ENCODE measurements at regions not wholly inside any gene's neighbourhood (a gene's known extent, or its start where the extent isn't known, plus 50 kb on each side); places are given as distances from the start of the nearest gene placed in this dataset.

- no peak for ATAC-seq
- Histone ChIP-seq H3K4me1 (no peaks in the 10 kb centered on the region), H3K36me3 (no peaks in the 10 kb centered on the region), H3K27ac (no peak overlapping the region), H3K27me3 (no peaks in the 10 kb centered on the region), H3K9me3 (peaks cover 0 to 6% (median 0%) of the 10 kb centered on the region in 3 donors), H3K4me3 (no peak overlapping the region)
- WGBS, 2 donors (ENCODE audit: low coverage in 1 of 2), result 87 to 94% methylated on average over 3 of the region's 10 CpGs
- no peak for TF ChIP-seq POLR2AphosphoS5 (IDR thresholded peaks at IDR 0.05)
- TF ChIP-seq POLR2A (IDR thresholded peaks at IDR 0.05), result no peak
- no peak for TF ChIP-seq EP300 (IDR thresholded peaks at IDR 0.05)
Observed at GRCh38 chr18:76113101-76113500, 381.9 kb downstream of the ZNF516 start.

DNA sequence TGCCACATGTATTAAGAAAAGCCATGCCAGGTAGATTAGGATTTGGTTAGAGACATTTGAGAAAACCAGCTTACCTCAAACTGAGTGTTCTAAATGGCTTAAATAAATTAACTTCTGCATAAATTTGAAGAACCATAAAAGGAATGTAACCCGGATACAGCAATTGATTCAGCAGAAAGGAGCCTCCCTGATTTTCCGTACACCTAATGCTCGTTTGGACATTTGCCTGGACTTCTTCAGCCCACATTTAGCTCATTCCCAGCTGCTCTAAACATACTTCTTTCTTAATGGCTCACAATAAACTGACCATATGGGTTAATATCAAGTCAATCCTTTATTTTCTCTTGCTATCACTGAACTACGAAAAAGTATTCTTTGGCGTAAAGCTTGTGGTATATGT is 392.4 kb downstream of the ZNF516 start:
- Histone ChIP-seq H3K4me3 (no peak overlapping the region), H3K4me1 (no peaks in the 10 kb centered on the region), H3K27ac (no peak overlapping the region), H3K36me3 (no peaks in the 10 kb centered on the region), H3K9me3 (peaks cover 0 to 17% (median 0%) of the 10 kb centered on the region in 3 donors), H3K27me3 (no peaks in the 10 kb centered on the region)
- WGBS, 2 donors (ENCODE audit: low coverage in 1 of 2), result 33 to 40% methylated on average over 5 of the region's 5 CpGs
- TF ChIP-seq POLR2AphosphoS5 (IDR thresholded peaks at IDR 0.05) (no peak), POLR2A (IDR thresholded peaks at IDR 0.05) (no peak), EP300 (IDR thresholded peaks at IDR 0.05) (no peak)
- TF ChIP-seq, protein P1, sequence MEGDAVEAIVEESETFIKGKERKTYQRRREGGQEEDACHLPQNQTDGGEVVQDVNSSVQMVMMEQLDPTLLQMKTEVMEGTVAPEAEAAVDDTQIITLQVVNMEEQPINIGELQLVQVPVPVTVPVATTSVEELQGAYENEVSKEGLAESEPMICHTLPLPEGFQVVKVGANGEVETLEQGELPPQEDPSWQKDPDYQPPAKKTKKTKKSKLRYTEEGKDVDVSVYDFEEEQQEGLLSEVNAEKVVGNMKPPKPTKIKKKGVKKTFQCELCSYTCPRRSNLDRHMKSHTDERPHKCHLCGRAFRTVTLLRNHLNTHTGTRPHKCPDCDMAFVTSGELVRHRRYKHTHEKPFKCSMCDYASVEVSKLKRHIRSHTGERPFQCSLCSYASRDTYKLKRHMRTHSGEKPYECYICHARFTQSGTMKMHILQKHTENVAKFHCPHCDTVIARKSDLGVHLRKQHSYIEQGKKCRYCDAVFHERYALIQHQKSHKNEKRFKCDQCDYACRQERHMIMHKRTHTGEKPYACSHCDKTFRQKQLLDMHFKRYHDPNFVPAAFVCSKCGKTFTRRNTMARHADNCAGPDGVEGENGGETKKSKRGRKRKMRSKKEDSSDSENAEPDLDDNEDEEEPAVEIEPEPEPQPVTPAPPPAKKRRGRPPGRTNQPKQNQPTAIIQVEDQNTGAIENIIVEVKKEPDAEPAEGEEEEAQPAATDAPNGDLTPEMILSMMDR (IDR thresholded peaks at IDR 0.05), result no peak
- ATAC-seq, result no peak

- no peak overlapping the region for H3K27ac ChIP-seq
- H3K27me3 ChIP-seq, result no peaks in the 10 kb centered on the region
- TF ChIP-seq POLR2AphosphoS5 (IDR thresholded peaks at IDR 0.05) (no peak), EP300 (IDR thresholded peaks at IDR 0.05) (no peak), POLR2A (IDR thresholded peaks at IDR 0.05) (no peak)
- TF ChIP-seq, protein P1 (IDR thresholded peaks at IDR 0.05), result no peak
- WGBS, 2 donors (ENCODE audit: low coverage in 1 of 2), result 16 to 45% methylated on average over 3 of the region's 3 CpGs
- peaks cover 0 to 17% (median 0%) of the 10 kb centered on the region in 3 donors for H3K9me3 ChIP-seq
- no peaks in the 10 kb centered on the region for H3K4me1 ChIP-seq
- no peaks in the 10 kb centered on the region for H3K36me3 ChIP-seq
- no peak for ATAC-seq
- no peak overlapping the region for H3K4me3 ChIP-seq
Observed at GRCh38 chr18:76102156-76102555, 392.9 kb downstream of the ZNF516 start.

GRCh38 chr18:76099931-76100457 is 395.0 kb downstream of the ZNF516 start:
- no peak for ATAC-seq
- Histone ChIP-seq H3K4me3 (no peak overlapping the region), H3K9me3 (peaks cover 0 to 17% (median 0%) of the 10 kb centered on the region in 3 donors), H3K27me3 (no peaks in the 10 kb centered on the region), H3K27ac (no peak overlapping the region), H3K4me1 (no peaks in the 10 kb centered on the region), H3K36me3 (no peaks in the 10 kb centered on the region)
- TF ChIP-seq POLR2A (IDR thresholded peaks at IDR 0.05) (no peak), POLR2AphosphoS5 (IDR thresholded peaks at IDR 0.05) (no peak), EP300 (IDR thresholded peaks at IDR 0.05) (no peak)
- TF ChIP-seq, protein P1 (IDR thresholded peaks at IDR 0.05), result no peak
- 73 to 87% methylated on average over 4 to 10 of the region's 14 CpGs for WGBS, 2 donors (ENCODE audit: low coverage in 1 of 2)

GRCh38 chr18:76098674-76099411 is 396.2 kb downstream of the ZNF516 start:
- Histone ChIP-seq H3K27me3 (no peaks in the 10 kb centered on the region), H3K27ac (no peak overlapping the region), H3K4me3 (no peak overlapping the region), H3K9me3 (peaks cover 0 to 6% (median 0%) of the 10 kb centered on the region in 3 donors), H3K4me1 (no peaks in the 10 kb centered on the region), H3K36me3 (no peaks in the 10 kb centered on the region)
- TF ChIP-seq, protein P1 (IDR thresholded peaks at IDR 0.05), result no peak
- TF ChIP-seq POLR2A (IDR thresholded peaks at IDR 0.05) (no peak), EP300 (IDR thresholded peaks at IDR 0.05) (no peak), POLR2AphosphoS5 (IDR thresholded peaks at IDR 0.05) (no peak)
- ATAC-seq, result no peak
- 52 to 65% methylated on average over 8 of the region's 10 CpGs for WGBS, 2 donors (ENCODE audit: low coverage in 1 of 2)
